ENCODE measurements at regions not wholly inside any gene's neighbourhood (a gene's known extent, or its start where the extent isn't known, plus 50 kb on each side); places are given as distances from the start of the nearest gene placed in this dataset.
"Not testable (repeated sequence)": the region's sequence is repeated elsewhere in the genome, so short reads cannot be mapped to it uniquely, and the experiment has no call there.

DNA sequence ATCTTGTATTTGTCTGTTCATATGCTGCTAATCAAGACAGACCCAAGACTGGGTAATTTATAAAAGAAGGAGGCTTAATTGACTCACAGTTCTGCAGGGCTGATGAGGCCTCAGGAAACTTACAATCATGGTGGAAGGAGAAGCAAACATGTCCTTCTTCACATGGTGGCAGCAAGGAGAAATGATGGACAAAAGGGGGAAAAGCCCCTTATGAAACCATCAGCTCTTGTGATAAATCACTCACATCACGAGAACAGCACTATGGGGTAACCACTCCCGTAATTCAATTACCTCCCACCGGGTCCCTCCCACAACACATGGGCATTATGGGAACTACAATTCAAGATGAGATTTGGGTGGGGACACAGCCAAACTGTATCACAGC lies 117.0 kb downstream of the TTC6 start:
- DNase-seq, result not testable (repeated sequence)

DNA sequence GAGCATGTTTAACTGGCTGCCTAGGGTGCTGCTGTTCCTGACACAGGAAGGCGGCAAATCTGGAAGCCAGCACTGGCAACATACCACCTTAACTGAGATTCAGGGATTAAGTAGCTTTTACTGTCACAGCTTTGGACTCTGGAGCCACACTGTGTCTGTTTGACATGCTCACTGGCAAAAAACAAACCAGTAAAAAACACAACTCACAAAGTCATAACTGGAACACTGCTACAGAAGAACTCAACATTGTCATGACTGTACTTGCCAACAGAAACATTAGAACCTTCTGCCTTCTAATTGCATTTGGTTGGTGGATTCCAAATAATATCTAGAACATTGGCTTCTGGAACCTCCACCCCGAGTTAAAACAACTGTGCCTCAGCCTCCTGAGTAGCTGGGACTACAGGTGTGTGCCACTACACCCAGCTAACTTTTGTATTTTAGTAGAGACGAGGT lies 117.6 kb downstream of the TTC6 start:
- no peak for DNase-seq

DNA sequence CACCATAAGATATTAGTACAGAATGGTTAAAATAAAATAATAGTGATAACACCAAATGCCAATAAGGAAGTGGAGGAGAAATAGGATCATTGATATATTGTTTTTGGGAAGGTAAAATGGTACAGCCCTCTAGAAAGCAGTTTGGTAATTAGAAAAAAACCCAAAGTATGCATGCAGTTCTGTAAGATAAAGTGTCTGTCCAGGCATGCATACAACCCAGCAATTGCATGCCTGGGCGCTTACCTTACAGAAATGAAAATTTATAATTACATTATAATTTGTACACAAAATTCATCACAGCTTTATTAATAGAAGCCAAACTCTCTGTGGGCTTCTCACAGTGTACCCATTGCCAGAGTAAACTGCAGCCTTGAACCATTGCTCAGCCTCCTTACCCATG lies 124.7 kb downstream of the TTC6 start:
- DNase-seq, result no peak

DNA sequence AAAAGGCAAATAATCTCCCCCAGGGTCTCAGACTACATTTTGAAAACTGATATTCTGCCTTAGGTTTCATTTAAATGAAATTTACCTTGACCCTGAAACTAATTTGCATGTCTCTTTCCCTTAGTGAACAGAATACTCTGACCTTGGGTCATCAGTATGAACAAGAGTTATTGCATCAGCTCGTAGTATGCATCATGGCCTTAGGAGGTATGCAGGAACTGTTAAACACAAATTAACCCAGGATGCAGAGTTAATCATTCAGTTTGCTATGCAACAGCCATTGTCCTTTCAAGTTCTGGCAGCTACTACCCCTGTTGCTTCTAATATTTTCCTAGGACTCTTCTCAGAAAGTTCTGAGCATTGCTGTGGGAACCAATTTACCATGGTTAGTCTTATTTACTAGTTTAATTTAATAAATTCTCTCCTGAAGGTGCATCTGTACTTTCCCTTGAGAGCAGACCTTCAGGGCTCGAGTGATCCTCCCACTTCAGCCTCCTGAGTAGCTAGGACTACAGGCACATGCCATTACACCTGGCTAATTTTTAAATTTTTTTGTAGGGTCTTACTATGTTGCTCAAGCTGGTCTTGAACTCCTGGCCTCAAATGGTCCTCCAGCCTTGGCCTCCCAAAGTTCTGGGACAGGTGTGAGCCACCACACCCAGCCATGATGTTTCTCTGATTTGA lies 126.7 kb downstream of the TTC6 start:
- no peak for DNase-seq

DNA sequence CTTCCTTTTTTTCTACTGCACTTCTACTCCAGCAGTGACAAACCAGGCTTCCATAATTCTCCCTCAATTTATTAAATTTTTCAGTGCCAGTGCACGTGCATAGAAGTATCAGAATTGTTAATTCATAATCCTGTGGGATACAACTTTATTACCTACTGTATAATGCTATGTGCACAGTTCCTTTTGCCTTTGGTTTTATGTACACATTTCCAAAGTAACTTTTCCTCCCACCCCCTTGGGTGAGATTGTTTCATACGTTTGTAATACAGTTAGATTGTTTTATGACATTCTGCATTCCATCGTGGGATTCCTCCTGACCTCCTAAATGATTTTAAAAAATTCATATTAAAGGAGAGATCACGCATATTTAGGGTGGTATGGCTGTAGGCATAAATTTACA lies 128.1 kb downstream of the TTC6 start:
- no peak for DNase-seq

DNA sequence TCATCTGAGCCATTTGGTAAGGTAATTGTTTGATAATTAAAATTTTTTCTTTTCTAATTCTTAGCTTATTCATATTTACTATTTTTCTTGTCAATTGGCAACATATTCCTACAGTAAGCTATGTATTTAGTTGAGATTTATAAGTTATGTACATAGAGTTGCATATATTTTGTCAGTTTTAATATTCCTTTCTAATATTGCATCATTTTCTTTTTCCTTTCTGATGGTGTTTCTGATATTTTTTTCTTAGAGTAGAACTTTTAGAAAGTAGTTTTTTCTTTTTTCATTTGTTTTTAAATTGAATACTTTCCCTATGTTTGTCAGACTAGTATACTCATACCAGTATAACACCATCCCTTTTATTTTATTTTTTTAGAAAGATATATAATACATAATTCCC lies 131.3 kb downstream of the TTC6 start:
- no peak for DNase-seq

DNA sequence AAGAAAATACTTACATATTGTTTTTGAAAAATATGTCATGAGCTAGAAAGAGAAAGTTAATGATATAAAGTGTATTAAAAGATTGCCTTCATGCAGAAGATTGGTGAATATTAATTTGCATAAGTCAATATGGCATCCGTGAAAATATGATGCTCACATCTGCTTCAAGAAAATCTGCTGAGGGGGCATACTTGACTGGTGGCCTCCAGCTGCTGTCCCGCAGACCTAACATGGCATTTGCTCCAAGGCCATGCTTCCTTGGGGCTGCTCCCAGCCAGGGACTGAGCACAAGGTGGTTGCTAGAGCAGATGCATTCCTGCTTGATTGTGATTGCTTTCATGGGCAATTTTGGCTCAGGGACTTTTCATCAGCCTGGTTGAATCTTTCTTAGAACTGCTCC lies 133.8 kb downstream of the TTC6 start:
- no peak for DNase-seq

DNA sequence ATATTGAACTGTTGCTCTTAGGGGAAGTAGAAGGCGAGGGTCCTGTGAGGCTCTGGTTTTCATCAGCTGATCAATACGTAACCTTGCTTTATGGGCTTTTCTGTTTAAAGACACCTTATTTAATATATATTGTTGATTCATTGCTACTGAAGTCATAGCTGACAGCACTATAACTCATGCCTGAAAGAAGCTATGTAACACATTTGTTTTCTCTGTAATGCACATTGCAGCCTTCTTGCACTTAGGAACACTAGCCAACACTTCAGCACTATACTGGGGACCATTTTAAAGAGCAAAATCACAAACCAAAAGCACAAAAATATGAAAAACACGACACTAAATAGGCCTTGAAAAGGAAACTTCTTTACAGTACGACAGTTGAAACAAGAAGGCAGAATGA lies 135.7 kb downstream of the TTC6 start:
- DNase-seq, result no peak

DNA sequence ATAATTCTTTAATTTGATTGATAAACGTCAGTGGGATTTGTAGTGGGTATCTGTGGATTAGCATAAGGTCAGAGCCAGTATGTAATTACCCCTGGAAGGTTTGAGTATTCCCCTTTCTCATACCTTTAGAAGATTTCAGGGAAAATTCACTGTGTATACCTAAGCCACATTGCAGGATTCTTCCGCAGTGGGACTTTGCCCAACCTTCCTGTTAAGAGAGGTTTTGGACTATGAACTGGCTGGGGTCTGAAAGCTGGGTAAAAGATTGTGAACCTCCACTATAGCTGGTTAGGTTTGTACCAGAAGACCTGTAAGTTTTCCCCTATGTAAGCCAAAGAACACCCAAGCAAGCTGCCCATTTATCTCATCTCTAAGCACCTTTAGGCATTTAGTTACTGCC lies 150.2 kb downstream of the TTC6 start:
- DNase-seq, result no peak

DNA sequence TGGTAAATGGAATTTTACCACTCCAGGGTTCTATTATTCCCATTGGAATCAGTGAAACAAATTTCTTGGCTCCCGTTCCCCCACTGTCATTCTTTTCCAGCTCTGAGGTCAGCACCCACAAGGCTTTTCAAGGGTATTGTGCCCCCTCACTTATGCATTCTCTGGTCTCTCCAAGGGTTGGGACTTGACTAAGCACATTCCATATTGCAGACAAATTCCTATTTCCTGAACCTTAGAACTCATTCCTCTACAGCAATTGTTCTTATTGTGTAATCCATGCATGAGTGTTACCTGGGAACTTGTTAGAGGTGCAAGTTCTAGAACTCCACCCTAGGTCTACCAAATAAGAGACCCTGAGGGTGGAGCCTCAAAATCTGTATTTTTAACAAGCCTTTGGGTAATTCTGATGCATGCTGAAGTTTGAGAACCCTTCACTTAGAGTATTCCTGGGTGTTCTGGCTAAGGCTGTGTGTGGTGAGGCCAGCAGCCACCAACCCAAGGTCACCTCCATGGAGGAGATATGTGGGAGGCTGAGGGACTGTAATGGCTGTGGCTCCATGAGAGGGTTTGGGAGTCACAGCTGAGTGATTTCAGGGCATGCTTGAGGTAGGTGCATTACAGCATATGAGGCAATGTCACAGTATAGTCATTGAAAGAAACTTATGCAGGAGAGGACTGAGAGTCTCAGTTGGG lies 150.9 kb downstream of the TTC6 start:
- DNase-seq, result no peak

DNA sequence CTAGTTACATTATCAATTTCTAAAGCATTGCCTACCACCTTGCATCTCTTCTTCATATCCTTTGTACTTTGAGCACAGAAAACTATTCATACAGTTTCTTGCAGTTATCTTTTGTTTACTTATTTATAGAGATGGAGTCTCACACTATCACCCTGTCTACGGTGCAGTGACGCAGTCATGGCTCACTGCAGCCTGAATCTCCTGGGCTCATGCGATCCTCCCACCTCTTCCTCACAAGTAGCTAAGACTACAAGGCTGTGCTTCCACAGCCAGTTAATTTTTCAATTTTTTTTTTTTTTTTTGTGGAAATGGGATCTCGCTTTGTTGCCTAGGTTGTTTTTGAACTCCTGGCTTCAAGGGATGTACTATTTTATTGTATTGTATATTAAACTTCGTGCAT lies 158.0 kb downstream of the TTC6 start:
- DNase-seq, result no peak

DNA sequence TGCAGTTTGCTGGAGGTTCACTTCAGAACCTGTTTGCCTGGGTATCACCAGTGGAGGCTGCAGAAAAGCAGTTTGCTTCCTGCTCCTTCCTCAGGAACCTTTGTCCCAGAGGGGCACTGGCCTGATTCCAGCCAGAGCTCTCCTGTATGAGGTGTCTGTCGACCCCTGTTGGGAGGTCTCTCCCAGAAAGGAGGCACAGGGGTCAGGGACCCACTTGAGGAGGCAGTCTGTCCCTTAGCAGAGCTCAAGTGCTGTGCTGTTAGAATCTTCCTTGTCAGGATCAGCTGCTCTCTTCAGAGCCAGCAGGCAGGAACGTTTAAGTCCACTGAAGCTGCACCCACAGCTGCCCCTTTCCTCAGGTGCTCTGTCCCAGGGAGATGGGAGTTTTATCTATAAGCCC lies 164.8 kb downstream of the TTC6 start:
- not testable (repeated sequence) for DNase-seq

DNA sequence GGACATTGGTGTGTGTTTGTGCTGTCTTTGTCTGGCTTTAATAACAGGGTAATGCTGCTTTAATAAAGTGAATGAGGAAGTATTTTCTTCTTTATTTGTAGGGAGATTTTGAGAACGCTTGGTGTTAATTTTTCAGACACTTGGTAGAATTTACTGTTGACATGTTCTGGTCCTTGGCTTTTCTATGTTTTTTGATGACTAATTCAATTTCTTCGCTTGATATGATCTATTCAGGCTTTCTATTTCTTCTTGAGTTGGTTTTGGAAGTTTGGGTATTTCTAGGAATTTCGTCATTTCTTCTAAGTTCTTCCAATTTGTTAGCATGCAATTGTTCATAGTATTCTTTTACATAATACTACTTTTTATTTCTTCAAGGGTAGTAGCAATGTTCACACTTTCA lies 167.8 kb downstream of the TTC6 start:
- DNase-seq, result no peak

DNA sequence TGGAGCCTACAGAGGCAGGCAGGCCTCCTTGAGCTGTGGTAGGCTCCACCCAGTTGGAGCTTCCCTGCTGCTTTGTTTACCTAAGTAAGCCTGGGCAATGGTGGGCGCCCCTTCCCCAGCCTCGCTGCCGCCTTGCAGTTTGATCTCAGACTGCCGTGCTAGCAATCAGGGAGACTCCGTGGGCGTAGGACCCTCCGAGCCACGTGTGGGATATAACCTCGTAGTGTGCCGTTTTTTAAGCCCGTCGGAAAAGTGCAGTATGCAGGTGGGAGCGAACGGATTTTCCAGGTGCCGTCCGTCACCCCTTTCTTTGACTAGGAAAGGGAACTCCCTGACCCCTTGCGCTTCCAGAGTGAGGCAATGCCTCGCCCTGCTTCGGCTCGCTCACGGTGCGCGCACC lies 176.9 kb downstream of the TTC6 start:
- DNase-seq, result not testable (repeated sequence)

DNA sequence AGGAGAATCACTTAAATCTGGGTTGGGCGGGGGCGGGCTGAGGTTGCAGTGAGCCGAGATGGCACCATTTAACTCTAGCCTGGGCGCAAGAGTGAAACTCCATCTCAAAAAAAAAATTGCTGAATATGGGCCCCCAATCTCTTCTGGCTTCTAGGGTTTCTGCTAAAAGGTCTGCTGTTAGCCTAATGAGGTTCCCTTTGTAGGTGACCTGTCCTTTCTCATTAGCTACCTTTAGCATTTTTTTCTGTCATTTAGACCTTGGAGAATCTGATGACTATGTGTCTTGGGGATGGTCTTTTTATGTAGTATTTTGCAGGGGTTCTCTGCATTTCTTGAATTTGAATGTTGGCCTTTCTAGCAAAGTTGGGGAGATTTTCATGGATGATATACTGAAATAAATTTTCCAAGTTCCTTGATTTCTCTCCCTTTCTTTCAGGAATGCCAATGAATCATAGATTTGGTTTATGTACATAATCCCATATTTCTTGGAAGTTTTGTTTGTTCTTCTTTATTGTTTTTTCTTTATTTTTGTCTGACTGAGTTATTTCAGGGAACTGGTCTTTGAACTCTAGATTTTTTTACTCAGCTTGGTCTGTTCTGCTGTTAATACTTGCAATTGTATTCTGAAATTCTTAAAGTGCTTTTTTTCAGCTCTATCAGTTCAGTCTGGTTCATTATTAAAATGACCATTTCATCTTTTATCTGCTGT lies 181.5 kb downstream of the TTC6 start:
- no peak for DNase-seq

DNA sequence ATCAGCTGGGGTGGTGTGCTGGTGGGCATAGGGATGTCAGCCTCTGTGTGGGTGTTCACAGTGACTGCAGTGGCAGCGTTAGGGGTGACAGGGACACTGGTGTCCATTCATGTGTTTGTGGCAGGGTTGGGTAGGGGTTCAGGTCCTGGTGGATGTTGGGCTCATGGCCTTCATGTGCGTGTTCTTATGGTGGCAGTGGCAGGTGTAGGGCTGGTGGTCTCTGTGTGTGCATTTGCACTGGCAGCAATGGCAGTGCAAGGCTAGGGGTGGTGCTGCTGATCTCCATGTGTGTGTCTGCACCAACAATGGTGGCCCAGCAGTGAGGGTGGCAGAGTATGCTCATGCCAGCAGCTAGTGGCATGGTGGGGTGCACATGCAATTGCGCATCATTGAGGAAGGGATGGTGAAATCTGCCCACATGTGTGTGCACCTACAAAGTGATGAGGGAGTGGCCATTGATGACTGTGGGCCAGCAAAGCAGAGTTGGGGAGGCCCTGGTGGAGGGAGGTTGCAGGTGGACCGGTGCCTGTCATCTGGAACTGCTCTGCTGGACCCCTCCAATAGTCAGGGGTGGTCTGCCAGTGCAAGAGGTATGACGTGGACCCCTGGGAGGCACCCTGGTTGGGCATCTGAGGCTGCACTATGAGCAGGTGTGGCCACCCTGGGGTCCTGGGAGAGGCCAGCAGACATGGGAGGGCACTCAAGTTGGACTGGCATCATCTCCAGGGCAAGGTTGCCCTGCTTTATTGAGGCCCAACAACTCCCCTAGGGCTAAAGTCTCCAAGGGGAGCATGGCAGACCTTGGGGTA lies 182.9 kb downstream of the TTC6 start:
- no peak for DNase-seq

DNA sequence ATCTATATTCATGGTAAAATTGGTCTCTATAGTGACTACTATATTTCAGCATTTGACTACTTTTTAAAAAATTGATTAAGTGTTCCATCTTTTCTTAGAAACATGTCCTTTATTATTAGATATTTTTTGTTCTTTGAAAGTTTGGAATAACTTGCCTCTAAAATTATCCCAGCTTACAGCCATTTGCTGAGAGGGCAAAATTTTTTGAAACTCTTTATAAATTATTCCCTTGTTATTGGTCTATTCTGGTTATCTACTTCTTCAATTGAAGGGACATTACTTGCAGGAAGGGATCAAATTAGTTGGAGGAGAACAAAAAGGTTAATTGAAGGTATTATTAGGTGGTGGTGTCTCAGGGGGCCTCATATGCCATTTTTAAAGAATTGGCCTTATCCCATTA lies 184.1 kb downstream of the TTC6 start:
- DNase-seq, result no peak

DNA sequence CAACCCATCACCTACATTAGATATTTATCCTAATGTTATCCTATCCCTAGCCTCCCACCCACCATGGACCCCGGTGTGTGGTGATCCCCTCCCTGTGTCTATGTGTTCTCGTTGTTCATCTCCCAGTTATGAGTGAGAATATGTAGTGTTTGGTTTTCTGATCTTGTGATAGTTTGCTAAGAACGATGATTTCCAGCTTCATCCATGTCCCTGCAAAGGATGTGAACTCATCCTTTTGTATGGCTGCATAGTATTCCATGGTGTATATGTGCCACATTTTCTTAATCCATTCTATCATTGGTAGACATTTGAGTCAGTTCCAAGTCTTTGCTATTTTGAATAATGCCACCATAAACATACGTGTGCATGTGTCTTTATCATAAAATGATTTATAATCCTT lies 185.3 kb downstream of the TTC6 start:
- not testable (repeated sequence) for DNase-seq

DNA sequence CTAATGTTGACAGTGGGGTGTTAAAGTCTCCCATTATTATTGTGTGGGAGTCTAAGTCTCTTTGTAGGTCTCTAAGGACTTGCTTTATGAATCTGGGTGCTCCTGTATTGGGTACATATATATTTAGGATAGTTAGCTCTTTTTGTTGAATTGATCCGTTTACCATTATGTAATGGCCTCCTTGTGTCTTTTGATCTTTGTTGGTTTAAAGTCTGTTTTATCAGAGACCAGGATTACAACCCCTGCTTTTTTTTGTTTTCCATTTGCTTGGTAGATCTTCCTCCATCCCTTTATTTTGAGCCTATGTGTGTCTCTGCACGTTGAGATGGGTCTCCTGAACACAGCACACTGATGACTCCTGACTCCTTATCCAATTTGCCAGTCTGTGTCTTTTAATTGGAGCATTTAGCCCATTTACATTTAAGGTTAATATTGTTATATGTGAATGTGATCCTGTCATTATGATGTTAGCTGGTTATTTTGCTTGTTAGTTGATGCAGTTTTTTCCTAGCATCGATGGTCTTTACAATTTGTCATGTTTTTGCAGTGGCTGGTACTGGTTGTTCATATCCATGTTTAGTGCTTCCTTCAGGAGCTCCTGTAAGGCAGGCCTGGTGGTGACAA lies 188.9 kb downstream of the TTC6 start:
- DNase-seq, result not testable (repeated sequence)

DNA sequence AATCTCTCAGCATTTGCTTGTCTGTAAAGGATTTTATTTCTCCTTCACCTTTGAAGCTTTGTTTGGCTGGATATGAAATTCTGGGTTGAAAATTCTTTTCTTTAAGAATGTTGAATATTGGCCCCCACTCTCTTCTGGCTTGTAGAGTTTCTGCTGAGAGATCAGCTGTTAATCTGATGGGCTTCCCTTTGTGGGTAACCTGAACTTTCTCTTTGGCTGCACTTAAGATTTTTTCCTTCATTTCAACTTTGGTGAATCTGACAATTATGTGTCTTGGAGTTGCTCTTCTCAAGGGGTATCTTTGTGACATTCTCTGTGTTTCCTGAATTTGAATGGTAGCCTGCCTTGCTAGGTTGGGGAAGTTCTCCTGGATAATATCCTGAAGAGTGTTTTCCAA lies 189.4 kb downstream of the TTC6 start:
- not testable (repeated sequence) for DNase-seq

DNA sequence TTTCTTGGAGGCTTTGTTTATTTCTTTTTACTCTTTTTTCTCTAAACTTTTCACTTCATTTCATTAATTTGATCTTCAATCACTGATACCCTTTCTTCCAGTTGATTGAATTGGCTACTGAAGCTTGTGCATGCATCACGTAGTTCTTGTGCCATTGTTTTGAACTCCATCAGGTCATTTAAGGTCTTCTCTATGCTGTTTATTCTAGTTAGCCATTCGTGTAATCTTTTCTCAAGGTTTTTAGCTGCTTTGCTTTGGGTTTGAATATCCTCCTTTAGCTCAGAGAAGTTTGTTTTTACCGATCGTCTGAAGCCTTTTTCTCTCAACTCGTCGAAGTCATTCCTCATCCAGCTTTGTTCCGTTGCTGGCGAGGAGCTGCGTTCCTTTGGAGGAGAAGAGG lies 189.9 kb downstream of the TTC6 start:
- DNase-seq, result not testable (repeated sequence)

DNA sequence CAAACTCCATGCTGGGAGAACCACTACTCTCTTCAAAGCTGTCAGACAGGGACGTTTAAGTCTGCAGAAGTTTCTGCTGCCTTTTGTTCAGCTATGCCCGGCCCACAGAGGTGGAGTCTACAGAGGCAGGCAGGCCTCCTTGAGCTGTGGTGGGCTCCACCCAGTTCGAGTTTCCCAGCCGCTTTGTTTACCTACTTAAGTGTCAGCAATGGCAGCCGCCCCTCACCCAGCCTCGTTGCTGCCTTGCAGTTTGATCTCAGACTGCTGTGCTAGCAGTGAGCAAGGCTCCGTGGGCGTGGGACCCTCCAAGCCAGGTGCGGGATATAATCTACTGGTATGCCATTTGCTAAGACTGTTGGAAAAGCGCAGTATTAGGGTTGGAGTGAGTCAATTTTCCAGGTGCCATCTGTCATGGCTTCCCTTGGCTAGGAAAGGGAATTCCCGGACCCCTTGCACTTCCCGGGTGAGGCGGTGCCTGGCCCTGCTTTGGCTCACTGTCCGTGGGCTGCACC lies 190.7 kb downstream of the TTC6 start:
- DNase-seq, result not testable (repeated sequence)
